Neutrophil (primary cell): ENCODE measurements at regions not wholly inside any gene's neighbourhood (a gene's known extent, or its start where the extent isn't known, plus 50 kb on each side); places are given as distances from the start of the nearest gene placed in this dataset.

Experiments used
- H3K27ac ChIP-seq: fragments of 200-600 bp; sonication (generic); 2 replicates; pipeline ENCODE4 v1.5.1; 2016; ENCODE audit warnings: mild to moderate bottlenecking, moderate library complexity
- H3K27me3 ChIP-seq: fragments of 200-600 bp; sonication (generic); 2 replicates; pipeline ENCODE4 v1.6.0; 2016; ENCODE audit warnings: mild to moderate bottlenecking
- H3K36me3 ChIP-seq: fragments of 200-600 bp; sonication (generic); 2 replicates; pipeline ENCODE4 v1.5.1; 2017
- H3K4me1 ChIP-seq, 2 experiments: fragments of 200-600 bp in 1 of 2; sonication (generic) in 1 of 2; 1 replicate in 1 of 2; 2 replicates in 1 of 2; pipeline versions ENCODE4 v1.5.1 to v1.6.1; 2013 to 2016; ENCODE audit warnings: low read depth in 1 of 2, low read length in 1 of 2, mild to moderate bottlenecking in 1 of 2, moderate library complexity in 1 of 2; ENCODE audit not compliant: control insufficient read depth in 1 of 2, insufficient read depth in 1 of 2
- H3K4me3 ChIP-seq, 2 experiments: fragments of 200-600 bp in 1 of 2; sonication (generic) in 1 of 2; 1 replicate in 1 of 2; 2 replicates in 1 of 2; pipeline ENCODE4 v1.5.1; 2013 to 2016; ENCODE audit warnings: low read depth in 1 of 2, low read length in 1 of 2, mild to moderate bottlenecking in 1 of 2, moderate library complexity in 1 of 2
- H3K9me3 ChIP-seq: fragments of 200-600 bp; sonication (generic); 2 replicates; pipeline ENCODE4 v1.5.1; 2016
- TF ChIP-seq, protein P1 (sequence below): fragments of 200-600 bp; sonication (generic); IDR thresholded peaks from 2 replicates; pipeline ENCODE4 v1.5.1; 2016; ENCODE audit warnings: antibody characterized with exemption

DNA sequence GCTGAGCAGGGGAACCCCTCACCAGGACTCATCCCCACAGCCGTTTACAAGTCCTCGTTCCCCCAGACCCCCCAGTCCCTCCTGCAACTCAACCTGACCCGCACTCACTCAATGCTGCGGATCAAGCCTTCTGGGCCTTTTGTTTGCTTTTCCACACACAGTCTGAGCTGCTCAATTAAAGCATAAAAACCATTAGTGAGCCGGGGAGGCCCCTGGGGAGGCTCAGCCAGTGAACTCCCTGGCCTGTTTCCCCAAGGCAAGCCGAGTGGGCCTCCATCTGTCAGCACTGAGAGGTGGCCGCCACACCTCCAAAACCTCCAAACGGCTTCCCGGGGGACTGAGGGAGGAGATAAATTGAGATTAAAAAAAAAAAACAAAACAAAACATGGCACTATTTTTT lies 158.5 kb downstream of the SHOX start:
- no peaks in the 10 kb centered on the region for H3K9me3 ChIP-seq
- H3K4me3 ChIP-seq, result no peak overlapping the region

DNA sequence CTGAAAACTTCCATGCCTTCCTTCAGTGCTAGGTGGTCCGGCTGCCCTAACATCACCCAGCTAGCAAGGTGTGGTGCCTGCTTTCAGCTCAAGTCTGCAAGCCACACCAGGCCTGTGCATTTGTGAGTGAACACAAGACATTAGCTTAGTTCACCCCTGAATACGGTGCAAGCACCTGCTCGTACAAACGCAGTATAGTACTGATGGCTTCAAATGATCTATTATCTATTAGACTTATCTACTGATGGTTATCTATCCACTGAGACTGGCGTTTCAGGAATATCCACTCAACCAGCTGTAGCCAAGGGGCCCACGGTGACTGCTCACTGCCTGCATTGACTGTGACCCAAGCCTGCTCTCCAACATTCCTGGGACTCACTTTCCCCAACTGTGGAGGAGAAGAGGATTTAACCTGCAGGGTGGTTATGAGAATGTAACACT lies 155.9 kb downstream of the SHOX start:
- H3K4me3 ChIP-seq, result no peak overlapping the region
- H3K36me3 ChIP-seq, result no peaks in the 10 kb centered on the region
- H3K27ac ChIP-seq, result no peak overlapping the region
- H3K27me3 ChIP-seq, result peaks cover 36% of the 10 kb centered on the region
- H3K4me1 ChIP-seq, result no peaks in the 10 kb centered on the region
- TF ChIP-seq, protein P1, sequence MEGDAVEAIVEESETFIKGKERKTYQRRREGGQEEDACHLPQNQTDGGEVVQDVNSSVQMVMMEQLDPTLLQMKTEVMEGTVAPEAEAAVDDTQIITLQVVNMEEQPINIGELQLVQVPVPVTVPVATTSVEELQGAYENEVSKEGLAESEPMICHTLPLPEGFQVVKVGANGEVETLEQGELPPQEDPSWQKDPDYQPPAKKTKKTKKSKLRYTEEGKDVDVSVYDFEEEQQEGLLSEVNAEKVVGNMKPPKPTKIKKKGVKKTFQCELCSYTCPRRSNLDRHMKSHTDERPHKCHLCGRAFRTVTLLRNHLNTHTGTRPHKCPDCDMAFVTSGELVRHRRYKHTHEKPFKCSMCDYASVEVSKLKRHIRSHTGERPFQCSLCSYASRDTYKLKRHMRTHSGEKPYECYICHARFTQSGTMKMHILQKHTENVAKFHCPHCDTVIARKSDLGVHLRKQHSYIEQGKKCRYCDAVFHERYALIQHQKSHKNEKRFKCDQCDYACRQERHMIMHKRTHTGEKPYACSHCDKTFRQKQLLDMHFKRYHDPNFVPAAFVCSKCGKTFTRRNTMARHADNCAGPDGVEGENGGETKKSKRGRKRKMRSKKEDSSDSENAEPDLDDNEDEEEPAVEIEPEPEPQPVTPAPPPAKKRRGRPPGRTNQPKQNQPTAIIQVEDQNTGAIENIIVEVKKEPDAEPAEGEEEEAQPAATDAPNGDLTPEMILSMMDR, result no peak
- H3K9me3 ChIP-seq, result no peaks in the 10 kb centered on the region

More for the DNA sequence above, 158.5 kb downstream of the SHOX start:
- TF ChIP-seq, protein P1, result no peak
- Histone ChIP-seq H3K4me1 (no peaks in the 10 kb centered on the region), H3K27me3 (peaks cover 54% of the 10 kb centered on the region), H3K36me3 (no peaks in the 10 kb centered on the region), H3K27ac (no peak overlapping the region)

DNA sequence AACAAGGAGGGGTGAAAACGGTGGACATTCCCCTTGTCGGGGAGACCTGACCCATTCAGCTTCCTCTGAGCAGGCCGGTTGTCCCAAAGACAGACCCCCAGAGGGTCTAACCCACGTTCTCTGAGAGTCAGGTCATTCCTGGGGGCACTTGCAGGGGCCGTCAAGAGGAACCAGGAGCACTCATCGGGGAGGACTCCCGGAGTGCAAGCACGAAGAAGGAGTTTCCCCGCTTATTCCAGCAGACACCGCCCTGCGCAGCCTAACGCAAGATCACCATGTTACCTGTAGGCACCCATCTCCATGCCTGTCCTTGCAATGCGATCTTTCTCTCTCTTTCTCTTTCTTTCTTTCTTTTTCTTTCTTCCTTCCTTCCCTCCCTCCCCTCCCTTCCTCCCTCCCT lies 154.2 kb downstream of the SHOX start:
- Histone ChIP-seq H3K27me3 (peaks cover 28% of the 10 kb centered on the region), H3K4me1 (no peaks in the 10 kb centered on the region)
- TF ChIP-seq, protein P1, result no peak

DNA sequence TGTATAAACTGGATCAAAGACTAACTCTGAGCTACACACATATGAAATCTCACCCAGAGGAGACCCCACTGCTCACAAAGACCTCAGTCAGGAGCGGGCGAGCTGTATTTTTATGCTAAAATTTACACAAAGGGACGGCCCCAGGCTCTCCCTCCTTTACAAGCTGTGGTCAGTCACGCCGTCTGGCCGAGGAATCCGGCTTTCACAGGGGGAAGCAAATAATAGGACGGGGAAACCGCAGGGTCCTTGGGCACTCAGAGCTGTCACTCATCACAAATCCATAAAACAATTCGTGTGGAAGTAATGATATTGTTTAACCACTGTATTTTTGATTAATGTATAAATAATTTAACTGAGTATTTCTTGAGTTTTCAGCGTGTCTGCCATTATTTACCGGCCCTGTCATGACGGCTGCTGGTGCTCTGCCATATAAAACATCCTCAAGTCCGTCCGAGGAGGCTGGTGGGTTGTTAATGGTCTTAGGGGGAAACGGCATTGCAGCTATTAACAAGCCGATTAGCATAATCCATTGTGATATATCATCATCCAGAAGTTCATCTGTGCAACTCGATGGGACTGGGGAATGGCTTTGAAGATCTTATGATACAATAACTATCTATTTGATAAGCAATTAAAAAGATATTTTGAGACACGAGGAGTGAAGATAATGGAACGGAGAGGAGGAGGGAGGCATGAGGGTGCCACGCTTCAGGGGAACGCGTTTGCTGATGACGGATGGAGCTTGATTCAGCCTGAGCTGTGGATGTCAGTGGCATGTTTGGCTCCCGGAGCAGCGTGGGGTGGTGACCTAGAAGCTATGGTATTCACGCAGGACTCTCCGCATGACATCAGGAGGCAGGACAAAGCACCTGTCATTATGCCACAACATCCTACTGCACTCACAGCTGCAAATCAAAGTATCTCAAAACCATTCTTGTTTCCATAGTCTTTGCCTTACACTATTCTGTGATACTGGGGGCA lies 150.9 kb downstream of the SHOX start:
- H3K27ac ChIP-seq, result no peak overlapping the region
- H3K4me1 ChIP-seq, result no peaks in the 10 kb centered on the region
- TF ChIP-seq, protein P1, result no peak
- peaks cover 14% of the 10 kb centered on the region for H3K27me3 ChIP-seq
- no peaks in the 10 kb centered on the region for H3K9me3 ChIP-seq
- no peaks in the 10 kb centered on the region for H3K36me3 ChIP-seq
- H3K4me3 ChIP-seq, result no peak overlapping the region

More for the DNA sequence above, 154.2 kb downstream of the SHOX start:
- Histone ChIP-seq H3K4me3 (no peak overlapping the region), H3K36me3 (no peaks in the 10 kb centered on the region), H3K27ac (no peak overlapping the region), H3K9me3 (no peaks in the 10 kb centered on the region)

DNA sequence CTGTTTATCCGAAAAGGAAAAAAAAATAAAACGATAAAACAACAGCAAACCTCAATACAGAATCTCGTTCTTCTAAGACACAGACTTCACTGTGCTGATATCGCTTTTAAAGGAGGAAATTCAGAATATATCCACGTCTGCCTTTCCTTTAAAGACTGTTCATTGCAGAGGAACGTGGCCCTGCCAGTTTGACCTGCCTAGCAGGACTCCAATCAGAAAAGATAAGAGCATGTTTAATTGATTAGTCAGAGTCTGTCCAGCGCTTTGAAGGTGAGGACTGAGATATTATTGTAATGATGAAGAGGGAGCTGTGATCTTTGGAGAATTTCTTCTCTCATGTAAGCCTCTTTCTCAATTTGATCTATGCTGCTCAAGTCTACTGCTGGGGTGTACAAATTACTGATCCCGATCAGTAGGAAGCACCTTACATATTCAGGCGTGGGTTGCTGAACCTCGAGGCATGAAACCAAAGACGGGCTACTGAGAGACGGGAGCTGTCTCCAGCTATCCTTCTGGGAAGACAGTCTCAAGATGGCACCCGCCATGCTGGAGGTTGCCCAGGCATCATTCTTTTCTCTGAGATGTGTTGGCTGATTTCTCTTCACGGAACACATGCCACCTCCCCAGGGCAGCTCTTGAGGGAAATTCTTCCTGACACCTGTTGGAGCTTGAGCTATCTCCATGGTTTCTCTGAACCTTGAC lies 146.1 kb downstream of the SHOX start:
- Histone ChIP-seq H3K27me3 (peaks cover 10% of the 10 kb centered on the region), H3K4me1 (no peaks in the 10 kb centered on the region), H3K4me3 (no peak overlapping the region), H3K27ac (no peak overlapping the region), H3K9me3 (no peaks in the 10 kb centered on the region), H3K36me3 (no peaks in the 10 kb centered on the region)
- TF ChIP-seq, protein P1, result no peak
